RPMI8226 (cell line): ENCODE measurements at regions not wholly inside any gene's neighbourhood (a gene's known extent, or its start where the extent isn't known, plus 50 kb on each side); places are given as distances from the start of the nearest gene placed in this dataset.
A peak's percentile ranks its signal among the peaks of the same experiment; 100 is the strongest.

Experiments used
- DNase-seq: peaks from one replicate; pipeline ENCODE4 v3.0.0-alpha.2; 2015

DNA sequence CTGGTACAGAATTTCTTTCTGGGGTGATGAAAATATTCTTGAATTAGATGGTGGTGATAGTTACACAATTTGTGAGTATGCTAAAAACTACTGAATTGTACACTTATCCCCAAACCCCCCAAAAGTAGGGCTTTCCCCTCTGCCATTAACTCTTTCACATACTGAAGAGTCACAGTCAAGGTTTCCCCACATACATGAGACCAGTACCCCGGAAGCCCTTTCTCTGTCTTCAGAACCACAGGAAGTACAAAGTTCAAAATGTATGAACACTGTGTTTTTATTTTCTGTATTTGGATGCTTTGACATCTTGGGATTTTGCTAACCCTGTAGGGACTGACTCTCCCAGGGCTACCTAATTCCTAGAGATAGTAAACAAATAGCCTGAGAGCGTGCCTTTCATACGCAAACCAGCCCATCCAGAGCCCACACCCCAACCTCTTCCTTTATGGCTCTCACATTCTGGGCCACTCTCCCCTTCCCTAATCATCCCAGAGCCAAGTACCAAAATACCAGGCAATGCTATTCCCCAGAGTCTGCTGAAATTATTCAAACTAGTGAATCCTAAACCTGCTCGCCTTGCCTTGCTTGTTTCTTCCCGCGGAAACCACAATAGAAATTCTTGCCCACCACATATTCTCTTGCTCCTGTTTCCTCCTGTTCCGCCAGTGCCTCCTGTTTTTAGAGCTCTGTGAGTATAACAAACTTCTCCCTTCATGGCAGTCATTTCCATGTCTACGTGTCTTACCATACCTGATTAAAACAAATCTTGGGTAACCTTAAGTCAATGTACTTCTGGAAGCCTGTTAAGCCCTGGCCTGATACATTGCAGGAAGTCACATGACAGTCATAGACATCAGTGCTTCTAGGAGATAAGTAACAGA is 524.8 kb downstream of the FUT8 start:
- no peak for DNase-seq

GRCh38 chr14:65937960-65938316 is 525.4 kb downstream of the FUT8 start:
- DNase-seq: no peak

GRCh38 chr14:65938738-65939137 is 526.2 kb downstream of the FUT8 start:
- no peak for DNase-seq

GRCh38 chr14:65939184-65939583 is 526.7 kb downstream of the FUT8 start:
- DNase-seq: no peak

DNA sequence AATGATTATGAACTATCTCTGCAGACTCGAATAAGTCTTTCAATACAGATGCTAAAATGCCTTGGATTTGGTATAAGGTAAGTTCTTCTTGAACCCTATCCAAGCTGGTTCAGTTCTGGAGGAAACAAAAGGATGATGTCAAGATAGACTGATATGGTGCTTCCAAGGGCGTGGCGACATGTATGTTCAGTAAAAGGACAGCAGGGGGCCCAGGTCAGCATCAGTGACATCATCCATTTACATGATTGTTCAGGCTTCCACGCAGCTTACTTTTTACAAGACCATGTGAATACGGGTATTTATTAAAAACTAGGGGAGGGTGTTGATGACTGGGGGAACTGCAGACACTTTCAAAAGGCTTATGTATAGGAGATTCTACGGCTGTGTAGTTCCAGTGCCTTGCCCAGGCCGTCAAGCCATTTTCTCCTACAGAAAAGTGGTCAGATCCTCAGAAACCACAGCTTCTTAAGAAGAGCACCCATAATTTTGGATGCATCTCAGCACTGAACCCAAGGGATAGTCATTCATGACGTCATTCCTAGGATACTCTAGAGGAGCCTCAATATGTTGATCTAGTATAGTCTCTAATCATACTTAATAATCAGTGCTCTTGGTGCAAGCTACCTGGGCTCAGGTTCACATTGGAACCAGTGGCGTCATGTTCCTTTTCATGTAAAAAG is 527.7 kb downstream of the FUT8 start:
- DNase-seq: peak; percentile 21

- DNase-seq: no peak
Observed at GRCh38 chr14:65941091-65941490, 528.6 kb downstream of the FUT8 start.

DNA sequence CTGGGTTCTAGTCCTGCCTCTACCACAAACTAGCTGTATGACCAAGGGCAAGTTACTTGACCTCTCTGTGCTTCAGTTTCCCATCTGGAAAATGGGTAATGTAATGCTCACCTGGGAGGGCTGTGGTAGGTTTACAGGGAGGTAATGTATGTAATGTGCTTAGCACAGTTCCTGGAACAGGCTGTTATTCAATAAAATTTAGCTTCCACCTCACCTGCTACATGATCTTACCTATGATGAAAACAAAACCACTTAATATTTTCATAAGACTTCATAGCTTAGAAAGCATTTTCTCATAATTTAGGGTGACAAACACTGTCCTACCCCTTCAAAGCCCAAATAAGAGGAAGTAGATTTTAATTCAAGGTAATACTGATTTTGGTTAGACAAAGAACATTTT is 530.6 kb downstream of the FUT8 start:
- DNase-seq: no peak

- no peak for DNase-seq
Observed at GRCh38 chr14:65943916-65944410, 531.4 kb downstream of the FUT8 start.

DNA sequence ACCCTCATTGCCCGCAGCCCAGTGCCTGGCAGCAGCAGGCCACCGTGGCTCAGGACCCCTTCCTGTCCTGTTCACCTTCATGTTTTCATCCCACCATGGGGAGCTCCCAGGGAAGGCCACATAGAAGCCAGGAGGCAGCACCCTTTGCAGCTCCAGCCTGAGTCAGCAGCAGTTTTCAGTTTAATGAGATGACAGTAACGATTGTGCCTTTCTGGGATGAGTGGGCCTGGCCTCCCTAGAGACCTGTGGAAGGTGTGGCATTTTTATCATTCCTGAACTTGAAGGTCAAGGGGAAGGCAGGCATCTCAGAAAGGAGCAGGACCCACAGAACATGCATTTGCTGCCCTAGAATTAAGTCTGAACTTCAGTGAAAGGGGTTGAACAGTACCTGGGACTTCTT is 532.8 kb downstream of the FUT8 start:
- no peak for DNase-seq

DNA sequence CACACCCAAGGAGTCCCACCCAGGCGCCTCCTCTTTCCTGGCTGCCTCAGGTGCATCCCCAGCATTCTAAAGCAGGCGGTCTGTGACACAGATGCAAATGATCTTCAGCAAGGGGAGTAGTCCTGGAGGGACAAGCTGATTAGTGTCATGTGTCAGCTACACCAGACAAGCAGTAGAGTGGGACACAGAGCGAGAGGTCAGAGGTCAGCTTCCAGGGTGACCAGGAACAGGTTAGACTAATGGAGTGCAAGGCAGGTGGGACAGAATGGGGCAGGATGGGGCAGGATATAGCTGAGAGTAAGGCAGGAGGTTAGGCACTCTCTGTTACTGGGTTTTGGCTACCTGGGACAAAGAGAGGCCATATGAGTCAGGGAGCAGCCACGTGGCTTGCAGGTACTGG is 534.0 kb downstream of the FUT8 start:
- DNase-seq: no peak

DNA sequence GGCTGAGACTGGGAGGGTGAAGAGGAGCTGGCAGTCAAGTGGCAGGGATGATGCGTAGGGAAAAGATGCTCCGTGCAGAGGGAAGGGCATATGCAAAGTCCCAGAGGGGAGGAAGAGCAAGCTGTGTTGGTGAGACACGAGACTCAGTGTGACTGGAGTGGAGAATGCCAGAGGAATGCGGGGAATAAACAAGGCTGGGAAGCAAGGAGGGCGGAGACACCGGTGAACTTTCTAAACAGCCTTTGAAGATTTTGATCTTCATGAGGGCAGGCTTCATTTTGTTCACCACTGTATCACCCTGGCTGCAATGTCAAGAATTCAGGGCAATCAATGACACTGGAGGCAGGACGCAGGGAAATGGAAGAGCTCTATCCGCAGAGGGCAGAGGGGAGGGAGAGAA is 535.8 kb downstream of the FUT8 start:
- no peak for DNase-seq

DNA sequence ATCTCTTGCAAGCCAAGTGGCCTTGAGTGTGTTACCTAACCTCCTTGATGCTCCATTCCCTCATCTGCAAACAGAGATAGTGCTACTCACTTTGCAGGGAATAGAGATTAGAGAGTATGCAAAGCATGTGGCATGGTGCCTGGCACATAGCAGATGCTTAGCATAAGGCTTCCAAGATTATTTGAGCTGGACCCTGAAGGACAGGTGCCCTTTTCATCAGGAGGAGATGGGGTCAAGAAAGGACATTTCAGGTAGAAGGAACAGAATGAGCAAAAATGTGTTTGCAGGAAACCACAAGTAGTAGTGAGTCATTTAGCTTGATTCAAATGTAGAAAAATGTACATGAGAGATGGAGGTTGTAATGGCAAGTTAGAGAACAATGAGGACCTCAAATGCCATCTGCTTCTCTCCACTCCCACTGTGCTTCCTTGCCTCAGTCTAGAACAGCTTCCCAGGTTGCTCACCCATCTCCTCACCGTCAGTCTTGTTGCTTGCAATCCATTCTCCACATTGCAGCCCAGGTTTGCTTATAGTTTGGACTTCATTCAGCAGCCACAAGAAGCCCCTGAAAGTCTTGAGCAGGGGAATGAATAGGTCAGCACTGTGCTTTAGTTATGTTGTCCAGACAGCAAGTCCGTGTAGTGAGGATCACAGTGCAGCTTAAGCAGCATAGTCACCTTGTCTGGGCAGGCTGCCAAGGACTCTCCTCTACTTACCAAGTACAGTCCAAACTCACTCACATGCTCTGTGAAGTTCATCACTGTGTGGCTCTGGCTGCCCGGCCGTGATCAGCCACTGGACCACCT is 536.3 kb upstream of the CCDC196 start:
- peak; percentile 54 for DNase-seq

DNA sequence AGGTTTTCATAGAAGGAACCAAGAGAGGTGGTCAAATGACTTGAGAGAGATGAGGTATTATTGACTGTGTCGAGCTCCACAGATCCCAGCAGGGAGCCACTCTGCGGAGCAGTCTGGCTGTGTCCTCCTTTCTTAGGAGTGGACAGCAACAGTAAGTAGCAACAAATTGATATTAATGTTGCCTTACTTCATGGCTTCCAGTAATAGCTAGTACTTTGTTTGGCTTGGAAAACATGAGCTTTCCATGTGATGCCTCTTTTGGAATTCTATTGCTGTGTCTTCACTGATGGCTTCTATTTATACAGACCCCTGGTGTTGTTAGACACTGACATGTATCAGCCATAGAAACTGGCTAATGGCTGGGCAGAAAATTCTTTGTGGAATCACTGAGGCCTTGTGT is 531.2 kb upstream of the CCDC196 start:
- DNase-seq: no peak

GRCh38 chr14:65957631-65958205 is 528.5 kb upstream of the CCDC196 start:
- no peak for DNase-seq

- DNase-seq: no peak
Observed at GRCh38 chr14:65958664-65959562, 527.3 kb upstream of the CCDC196 start.

DNA sequence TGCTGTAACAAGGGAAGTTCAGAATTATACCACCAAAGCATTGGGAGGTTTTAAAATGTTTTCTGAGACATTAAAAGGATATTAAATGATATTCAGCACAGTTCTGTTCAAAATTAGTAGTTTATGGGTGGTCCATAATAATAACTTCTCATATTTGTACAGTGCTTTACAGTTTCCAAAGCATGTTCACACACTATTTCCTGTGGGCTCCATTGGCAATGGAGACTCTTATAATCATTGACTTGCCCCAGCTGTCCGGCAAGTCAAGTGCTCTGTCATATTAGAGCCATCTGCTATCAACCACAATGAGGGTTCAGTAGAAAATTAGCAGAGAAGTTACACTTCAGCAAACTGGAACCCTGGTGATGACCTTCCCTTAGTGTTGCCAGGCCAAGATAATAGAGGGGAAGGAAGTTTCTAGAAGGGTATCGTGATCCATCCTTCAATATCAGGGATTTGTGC is 526.6 kb upstream of the CCDC196 start:
- no peak for DNase-seq

- DNase-seq: peak; percentile 39
Observed at GRCh38 chr14:65961004-65961403, 525.2 kb upstream of the CCDC196 start.

DNA sequence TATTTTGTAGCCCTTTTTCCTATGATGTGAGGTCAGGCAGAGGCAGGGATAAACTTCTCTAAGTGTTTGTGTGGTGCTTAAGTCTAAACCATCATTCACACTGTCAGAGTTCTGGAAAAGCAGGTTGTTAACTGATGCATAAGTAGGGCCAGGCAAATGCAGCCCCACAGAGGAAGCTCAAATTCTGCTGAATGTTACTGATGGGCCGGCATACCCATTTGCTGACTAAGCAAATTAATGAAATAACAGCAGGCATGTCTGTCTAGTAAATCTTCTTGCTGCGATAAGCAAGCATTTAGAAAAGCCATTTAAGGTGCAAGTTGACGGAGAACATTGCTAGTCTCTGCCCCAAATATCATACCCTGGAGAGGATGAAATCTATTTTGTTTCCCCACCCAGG is 523.2 kb upstream of the CCDC196 start:
- DNase-seq: no peak

GRCh38 chr14:65964366-65964765 is 521.8 kb upstream of the CCDC196 start:
- no peak for DNase-seq

- no peak for DNase-seq
Observed at GRCh38 chr14:65966188-65966587, 520.0 kb upstream of the CCDC196 start.

DNA sequence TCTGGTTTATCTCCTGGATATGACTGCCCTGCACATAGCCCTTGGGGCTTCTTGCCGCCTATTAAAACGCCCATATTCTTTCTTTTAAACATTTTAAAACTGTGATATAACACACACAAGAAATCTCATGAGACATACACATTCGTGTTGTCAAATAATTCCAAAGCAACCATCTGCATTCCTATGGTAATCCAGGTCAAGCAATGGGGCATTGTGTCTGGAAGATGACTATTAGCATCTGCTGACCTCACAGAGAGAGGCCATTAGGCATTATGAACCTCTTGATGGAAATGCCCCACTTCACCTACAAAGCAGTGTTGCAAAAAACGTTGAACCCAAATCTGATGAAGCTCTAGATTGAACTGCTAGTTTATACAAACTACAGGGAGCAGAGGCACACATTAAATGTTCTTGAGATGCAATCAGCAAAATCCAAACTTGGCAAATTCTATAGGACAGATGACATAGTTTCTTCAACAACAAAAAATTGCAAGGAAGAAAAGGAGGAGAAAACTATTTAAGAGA is 513.8 kb upstream of the CCDC196 start:
- DNase-seq: no peak

GRCh38 chr14:65972891-65973290 is 513.3 kb upstream of the CCDC196 start:
- no peak for DNase-seq
